ENCODE measurements at regions not wholly inside any gene's neighbourhood (a gene's known extent, or its start where the extent isn't known, plus 50 kb on each side); places are given as distances from the start of the nearest gene placed in this dataset.

DNA sequence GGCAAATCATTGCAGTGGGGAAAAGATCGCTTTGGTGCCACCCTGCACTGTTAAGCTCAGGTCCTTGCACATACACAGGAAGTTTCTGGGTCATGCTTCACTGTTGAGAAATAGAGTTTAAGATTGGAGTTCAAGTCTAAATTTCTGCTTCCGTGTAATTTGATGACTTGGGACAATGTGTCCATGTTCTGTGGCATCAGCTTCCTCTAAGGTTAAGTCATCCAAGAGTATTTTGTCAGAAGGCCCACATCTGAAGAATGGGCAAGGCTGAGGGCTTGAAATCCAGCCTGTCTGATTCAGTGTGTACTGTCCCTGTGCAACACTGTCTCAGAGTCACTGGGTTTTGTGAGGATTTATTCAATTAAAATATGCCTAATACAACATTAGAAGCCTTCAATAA, 880.7 kb downstream of the SUCLG1 start:
- no peak overlapping the region for H3K4me3 Mint-ChIP-seq
- ATAC-seq (ENCODE audit: low read depth) (no peak), DNase-seq (no peak)
- no peak overlapping the region for H3K27ac Mint-ChIP-seq
- no peaks in the 10 kb centered on the region for H3K27me3 Mint-ChIP-seq
- H3K9me3 Mint-ChIP-seq, result peaks cover 2% of the 10 kb centered on the region
- no peaks in the 10 kb centered on the region for H3K4me1 Mint-ChIP-seq
- POLR2A ChIA-PET, result no interaction called here
- no peaks in the 10 kb centered on the region for H3K36me3 Mint-ChIP-seq

DNA sequence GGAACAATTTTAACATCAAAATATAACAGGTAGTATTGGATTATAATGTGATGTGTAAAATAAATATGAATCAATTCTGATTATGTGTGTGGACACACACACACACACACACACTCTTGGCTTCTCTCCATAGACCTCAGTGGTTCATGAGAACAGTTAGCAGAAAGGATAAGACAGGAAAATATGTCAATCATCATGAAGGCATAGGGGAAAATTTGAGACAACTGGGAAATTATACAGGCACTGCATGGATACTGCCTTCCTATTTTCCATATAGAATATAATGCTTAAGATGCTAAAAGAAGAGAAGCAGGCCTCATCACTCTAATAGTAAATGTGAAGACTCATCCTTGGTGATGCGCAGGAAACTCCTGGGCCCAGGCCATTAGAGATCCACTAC, 884.5 kb downstream of the SUCLG1 start:
- ATAC-seq (ENCODE audit: low read depth) (no peak), DNase-seq (no peak)
- POLR2A ChIA-PET, result no interaction called here
- peaks cover 2% of the 10 kb centered on the region for H3K9me3 Mint-ChIP-seq
- H3K27ac Mint-ChIP-seq, result no peak overlapping the region
- H3K4me3 Mint-ChIP-seq, result no peak overlapping the region
- no peaks in the 10 kb centered on the region for H3K4me1 Mint-ChIP-seq
- H3K36me3 Mint-ChIP-seq, result no peaks in the 10 kb centered on the region
- no peaks in the 10 kb centered on the region for H3K27me3 Mint-ChIP-seq

GRCh38 chr2:83573060-83573459, 886.0 kb downstream of the SUCLG1 start:
- H3K9me3 Mint-ChIP-seq, result peaks cover 2% of the 10 kb centered on the region
- POLR2A ChIA-PET, result no interaction called here
- no peaks in the 10 kb centered on the region for H3K36me3 Mint-ChIP-seq
- no peak for ATAC-seq (ENCODE audit: low read depth)
- no peak for DNase-seq
- H3K4me1 Mint-ChIP-seq, result no peaks in the 10 kb centered on the region
- H3K27ac Mint-ChIP-seq, result no peak overlapping the region
- H3K4me3 Mint-ChIP-seq, result no peak overlapping the region
- no peaks in the 10 kb centered on the region for H3K27me3 Mint-ChIP-seq

DNA sequence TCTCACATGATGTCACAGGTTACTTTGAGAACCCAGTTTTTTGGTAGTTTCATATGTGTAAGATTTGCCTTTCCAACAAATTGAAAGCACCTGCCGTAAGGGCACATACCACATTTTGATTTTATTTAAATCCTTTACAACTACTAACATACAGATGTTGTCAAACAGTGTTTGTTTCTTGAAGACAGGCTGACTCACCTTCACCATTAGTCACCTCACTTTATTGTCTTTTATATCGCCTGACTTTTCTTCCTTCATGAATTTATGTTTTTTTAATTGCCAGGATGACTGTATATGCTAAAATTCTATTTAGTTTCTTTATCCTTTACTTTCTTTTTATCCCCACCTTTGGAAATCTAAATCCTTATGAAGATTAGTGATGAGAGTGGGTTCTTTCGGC, 886.7 kb downstream of the SUCLG1 start:
- Mint-ChIP-seq H3K9me3 (peaks cover 2% of the 10 kb centered on the region), H3K4me3 (no peak overlapping the region)
- no peak for DNase-seq

DNA sequence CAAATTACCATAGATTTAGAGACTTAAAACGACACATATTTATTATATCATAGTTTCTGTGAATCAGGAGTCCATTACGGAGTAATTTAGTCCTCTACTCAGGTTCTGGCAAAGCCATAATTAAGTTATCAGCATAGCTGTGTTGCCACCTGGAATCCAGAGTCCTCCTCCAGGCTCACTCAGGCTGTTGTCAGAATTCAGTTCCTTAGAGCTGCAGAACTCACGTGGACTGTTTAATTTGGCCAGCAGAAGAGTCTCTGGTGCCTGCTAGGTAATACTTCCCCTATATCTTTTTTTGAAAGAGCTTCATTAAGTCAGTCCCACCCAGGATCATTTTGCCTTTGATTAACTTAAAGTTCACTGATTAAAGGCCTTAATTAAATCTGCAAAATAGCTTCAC, 891.5 kb downstream of the SUCLG1 start:
- ATAC-seq (ENCODE audit: low read depth), result no peak
- H3K4me3 Mint-ChIP-seq, result no peak overlapping the region

More for the DNA sequence above, 886.7 kb downstream of the SUCLG1 start:
- H3K27me3 Mint-ChIP-seq, result no peaks in the 10 kb centered on the region
- no peak overlapping the region for H3K27ac Mint-ChIP-seq
- POLR2A ChIA-PET, result no interaction called here
- H3K4me1 Mint-ChIP-seq, result no peaks in the 10 kb centered on the region
- ATAC-seq (ENCODE audit: low read depth), result no peak
- no peaks in the 10 kb centered on the region for H3K36me3 Mint-ChIP-seq

DNA sequence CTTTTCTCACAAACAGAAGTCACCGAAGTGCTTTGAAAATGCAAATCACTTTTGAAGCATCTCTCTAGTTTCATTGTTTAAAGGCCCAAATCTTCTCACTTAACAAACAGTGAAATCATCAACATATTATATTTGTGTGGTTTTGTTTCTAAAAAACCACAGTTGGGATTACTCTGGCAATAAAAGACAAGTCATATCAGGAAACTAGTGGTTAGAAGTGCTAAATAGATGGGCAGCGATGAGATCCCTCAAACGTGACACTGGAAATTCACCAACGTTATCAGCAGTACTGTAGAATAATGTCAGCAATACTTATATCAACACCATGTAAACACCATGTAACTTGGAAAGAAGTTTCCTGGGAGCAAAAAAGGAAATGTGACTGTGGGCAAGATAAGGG, 893.5 kb downstream of the SUCLG1 start:
- Mint-ChIP-seq H3K27ac (no peak overlapping the region), H3K4me1 (no peaks in the 10 kb centered on the region), H3K9me3 (no peaks in the 10 kb centered on the region), H3K27me3 (no peaks in the 10 kb centered on the region), H3K36me3 (no peaks in the 10 kb centered on the region), H3K4me3 (no peak overlapping the region)
- ATAC-seq (ENCODE audit: low read depth), result no peak
- no peak for DNase-seq
- POLR2A ChIA-PET, result no interaction called here

More for the DNA sequence above, 891.5 kb downstream of the SUCLG1 start:
- Mint-ChIP-seq H3K27me3 (no peaks in the 10 kb centered on the region), H3K9me3 (no peaks in the 10 kb centered on the region), H3K27ac (no peak overlapping the region), H3K36me3 (no peaks in the 10 kb centered on the region), H3K4me1 (no peaks in the 10 kb centered on the region)
- no peak for DNase-seq
- POLR2A ChIA-PET, result no interaction called here

GRCh38 chr2:83565181-83565580, 893.9 kb downstream of the SUCLG1 start:
- Mint-ChIP-seq H3K4me1 (no peaks in the 10 kb centered on the region), H3K9me3 (no peaks in the 10 kb centered on the region), H3K4me3 (no peak overlapping the region), H3K27ac (no peak overlapping the region), H3K27me3 (no peaks in the 10 kb centered on the region), H3K36me3 (no peaks in the 10 kb centered on the region)
- DNase-seq (no peak), ATAC-seq (ENCODE audit: low read depth) (no peak)
- POLR2A ChIA-PET, result no interaction called here

GRCh38 chr2:83561592-83561991, 897.5 kb downstream of the SUCLG1 start:
- no peaks in the 10 kb centered on the region for H3K36me3 Mint-ChIP-seq

DNA sequence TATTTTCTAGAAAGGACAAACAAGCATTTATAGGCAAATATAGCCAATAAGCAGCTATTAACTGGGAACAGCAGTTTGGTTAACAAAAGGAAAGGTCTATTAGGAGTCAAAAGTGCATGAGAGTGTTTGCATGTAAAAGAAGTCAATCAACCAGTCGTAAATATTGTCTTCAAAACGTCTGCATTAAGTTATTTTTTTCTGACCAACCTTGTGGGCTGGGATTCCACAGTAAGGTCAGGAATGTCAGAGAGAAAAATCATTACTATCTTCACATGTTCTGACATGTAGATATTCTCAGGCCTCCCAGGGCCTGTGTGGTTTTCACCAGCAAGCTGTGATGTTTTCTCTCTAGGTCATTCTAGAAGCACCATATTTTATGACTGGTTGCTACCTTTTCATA, 922.5 kb downstream of the SUCLG1 start:
- Mint-ChIP-seq H3K27me3 (no peaks in the 10 kb centered on the region), H3K36me3 (no peaks in the 10 kb centered on the region), H3K27ac (no peak overlapping the region), H3K9me3 (no peaks in the 10 kb centered on the region), H3K4me3 (no peak overlapping the region), H3K4me1 (no peaks in the 10 kb centered on the region)
- POLR2A ChIA-PET, result no interaction called here
- DNase-seq, result no peak
- no peak for ATAC-seq (ENCODE audit: low read depth)

More at GRCh38 chr2:83561592-83561991, 897.5 kb downstream of the SUCLG1 start:
- no peaks in the 10 kb centered on the region for H3K4me1 Mint-ChIP-seq
- no peak for DNase-seq
- H3K27me3 Mint-ChIP-seq, result no peaks in the 10 kb centered on the region
- no peak overlapping the region for H3K4me3 Mint-ChIP-seq
- H3K27ac Mint-ChIP-seq, result no peak overlapping the region
- POLR2A ChIA-PET, result no interaction called here
- H3K9me3 Mint-ChIP-seq, result peaks cover 1% of the 10 kb centered on the region
- no peak for ATAC-seq (ENCODE audit: low read depth)

- Mint-ChIP-seq H3K27me3 (no peaks in the 10 kb centered on the region), H3K36me3 (no peaks in the 10 kb centered on the region), H3K4me1 (no peaks in the 10 kb centered on the region), H3K27ac (no peak overlapping the region), H3K4me3 (no peak overlapping the region), H3K9me3 (no peaks in the 10 kb centered on the region)
- ATAC-seq (ENCODE audit: low read depth), result no peak
- POLR2A ChIA-PET, result no interaction called here
- DNase-seq, result no peak
Measured at GRCh38 chr2:83534416-83534815, 924.7 kb downstream of the SUCLG1 start.

- no peak for DNase-seq
- no peak for ATAC-seq (ENCODE audit: low read depth)
- no peak overlapping the region for H3K4me3 Mint-ChIP-seq
- H3K9me3 Mint-ChIP-seq, result no peaks in the 10 kb centered on the region
- POLR2A ChIA-PET, result no interaction called here
- H3K27ac Mint-ChIP-seq, result no peak overlapping the region
- no peaks in the 10 kb centered on the region for H3K36me3 Mint-ChIP-seq
- no peaks in the 10 kb centered on the region for H3K27me3 Mint-ChIP-seq
- H3K4me1 Mint-ChIP-seq, result no peaks in the 10 kb centered on the region
Measured at GRCh38 chr2:83531206-83531826, 927.8 kb downstream of the SUCLG1 start.

GRCh38 chr2:83528767-83529166, 930.3 kb downstream of the SUCLG1 start:
- POLR2A ChIA-PET, result no interaction called here
- H3K4me3 Mint-ChIP-seq, result no peak overlapping the region
- no peaks in the 10 kb centered on the region for H3K4me1 Mint-ChIP-seq
- H3K9me3 Mint-ChIP-seq, result peaks cover 1% of the 10 kb centered on the region
- DNase-seq (no peak), ATAC-seq (ENCODE audit: low read depth) (no peak)
- no peaks in the 10 kb centered on the region for H3K36me3 Mint-ChIP-seq
- no peaks in the 10 kb centered on the region for H3K27me3 Mint-ChIP-seq
- no peak overlapping the region for H3K27ac Mint-ChIP-seq

DNA sequence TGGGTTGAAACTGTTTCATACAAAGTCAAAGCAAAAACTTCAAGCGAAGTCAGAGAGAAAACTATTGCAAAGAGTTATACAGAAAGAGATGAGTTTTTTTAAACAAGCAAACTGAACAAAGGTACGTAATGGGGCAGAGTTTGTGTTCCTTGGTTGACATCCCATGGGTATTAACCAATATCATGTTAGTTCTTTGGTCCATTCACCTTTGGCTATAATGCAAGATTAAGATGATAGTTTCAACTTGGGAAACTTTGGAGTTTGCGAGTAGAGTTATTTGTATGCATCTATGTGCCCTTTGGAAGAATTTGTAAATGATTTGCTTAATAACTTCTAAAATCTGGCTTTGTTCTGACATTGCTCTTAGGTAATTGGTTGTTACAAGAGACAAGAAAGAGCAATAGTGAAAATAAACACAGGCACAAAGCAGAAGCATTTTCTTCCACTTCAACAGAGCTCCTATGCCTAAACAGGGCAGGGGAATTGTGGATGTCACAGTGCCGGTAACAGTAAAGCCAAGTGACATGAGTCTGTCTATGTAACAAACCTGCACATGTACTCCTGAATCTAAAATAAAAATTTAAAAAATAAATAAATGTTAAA, 936.1 kb downstream of the SUCLG1 start:
- no peaks in the 10 kb centered on the region for H3K4me1 Mint-ChIP-seq
- H3K27me3 Mint-ChIP-seq, result no peaks in the 10 kb centered on the region
- peaks cover 3% of the 10 kb centered on the region for H3K9me3 Mint-ChIP-seq
- DNase-seq (no peak), ATAC-seq (ENCODE audit: low read depth) (no peak)
- H3K4me3 Mint-ChIP-seq, result no peak overlapping the region
- POLR2A ChIA-PET, result no interaction called here
- no peaks in the 10 kb centered on the region for H3K36me3 Mint-ChIP-seq
- no peak overlapping the region for H3K27ac Mint-ChIP-seq

DNA sequence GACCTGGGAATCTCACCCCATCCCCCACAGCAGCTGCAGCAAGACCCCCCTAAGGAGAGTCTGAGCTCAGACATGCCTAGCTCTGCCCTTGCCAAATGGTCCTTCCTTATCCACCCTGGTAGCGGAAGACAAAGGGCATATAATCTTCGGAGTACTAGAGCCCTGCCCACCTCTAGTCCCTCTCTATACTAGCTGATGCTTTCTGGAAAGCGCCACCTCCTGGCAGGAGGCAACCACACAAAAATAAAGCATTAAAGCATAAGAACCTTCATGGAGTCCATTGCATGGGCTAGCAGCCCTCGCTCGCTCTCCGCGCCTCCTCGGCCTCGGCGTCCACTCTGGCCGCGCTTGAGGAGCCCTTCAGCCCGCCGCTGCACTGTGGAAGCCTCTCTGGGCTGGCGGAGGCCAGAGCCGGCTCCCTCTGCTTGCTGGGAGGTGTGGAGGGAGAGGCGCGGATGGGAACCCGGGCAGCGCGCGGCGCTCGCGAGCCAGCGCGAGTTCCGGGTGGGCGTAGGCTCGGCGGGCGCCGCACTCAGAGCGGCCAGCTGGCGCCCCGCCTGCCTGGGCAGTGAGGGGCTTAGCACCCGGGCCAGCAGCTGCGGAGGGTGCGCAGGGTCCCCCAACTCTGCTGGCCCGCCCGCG, 941.2 kb downstream of the SUCLG1 start:
- no peak for DNase-seq
- ATAC-seq (ENCODE audit: low read depth), result no peak
- no peaks in the 10 kb centered on the region for H3K36me3 Mint-ChIP-seq
- H3K27me3 Mint-ChIP-seq, result no peaks in the 10 kb centered on the region
- POLR2A ChIA-PET, result no interaction called here
- no peaks in the 10 kb centered on the region for H3K4me1 Mint-ChIP-seq
- no peak overlapping the region for H3K4me3 Mint-ChIP-seq
- peaks cover 4% of the 10 kb centered on the region for H3K9me3 Mint-ChIP-seq
- H3K27ac Mint-ChIP-seq, result no peak overlapping the region

Measured in activated naive CD8-positive, alpha-beta T cell treated with anti-CD3 and anti-CD28 coated beads, Interleukin-2, amount 10 ng/mL, durations not matched to agents 7 days and 5 days (primary cell).